Adrenal gland (tissue), 5 donors: ENCODE measurements at regions not wholly inside any gene's neighbourhood (a gene's known extent, or its start where the extent isn't known, plus 50 kb on each side); places are given as distances from the start of the nearest gene placed in this dataset.

ENCODE experiments used
- POLR2A ChIP-seq, 2 donors: fragments of 450-650 bp; IDR thresholded peaks; one replicate each; pipeline ENCODE4 v1.6.1; 2017; ENCODE audit warnings: antibody characterized with exemption in 2 of 2, mild to moderate bottlenecking in 2 of 2, moderate library complexity in 1 of 2
- TF ChIP-seq, protein P1 (sequence below), 6 experiments: fragments of 450-650 bp in 4 of 6; fragments of 200-600 bp in 2 of 6; sonication (generic) in 1 of 6; IDR thresholded peaks; 1 replicate in 5 of 6; 2 replicates in 1 of 6; pipeline versions ENCODE4 v1.5.1 to v1.8.0; 2016 to 2021; ENCODE audit warnings: antibody characterized with exemption in 6 of 6, mild to moderate bottlenecking in 2 of 6, moderate library complexity in 1 of 6
- donor health status: DM: no; HTN: no; CAD: no.

DNA sequence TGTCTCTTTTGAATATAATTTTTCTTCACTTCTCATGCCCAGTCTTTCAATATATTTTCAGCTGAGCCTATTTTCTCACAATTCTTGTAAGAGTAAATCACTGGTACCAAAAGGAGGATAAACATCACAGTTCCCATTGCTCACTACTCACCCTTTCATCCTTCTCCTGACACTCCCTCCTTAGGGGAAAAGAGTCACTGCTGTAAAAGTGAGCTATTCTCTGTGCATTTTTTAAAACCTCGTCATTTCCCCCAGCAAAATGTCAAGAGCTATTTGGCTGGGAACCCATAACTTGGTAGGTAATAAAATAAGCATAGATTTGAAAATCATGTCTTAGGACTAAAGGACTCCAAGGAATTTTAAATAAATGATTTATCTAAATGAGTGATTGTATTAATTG lies 340.1 kb upstream of the GYPC start:
- TF ChIP-seq, protein P1, sequence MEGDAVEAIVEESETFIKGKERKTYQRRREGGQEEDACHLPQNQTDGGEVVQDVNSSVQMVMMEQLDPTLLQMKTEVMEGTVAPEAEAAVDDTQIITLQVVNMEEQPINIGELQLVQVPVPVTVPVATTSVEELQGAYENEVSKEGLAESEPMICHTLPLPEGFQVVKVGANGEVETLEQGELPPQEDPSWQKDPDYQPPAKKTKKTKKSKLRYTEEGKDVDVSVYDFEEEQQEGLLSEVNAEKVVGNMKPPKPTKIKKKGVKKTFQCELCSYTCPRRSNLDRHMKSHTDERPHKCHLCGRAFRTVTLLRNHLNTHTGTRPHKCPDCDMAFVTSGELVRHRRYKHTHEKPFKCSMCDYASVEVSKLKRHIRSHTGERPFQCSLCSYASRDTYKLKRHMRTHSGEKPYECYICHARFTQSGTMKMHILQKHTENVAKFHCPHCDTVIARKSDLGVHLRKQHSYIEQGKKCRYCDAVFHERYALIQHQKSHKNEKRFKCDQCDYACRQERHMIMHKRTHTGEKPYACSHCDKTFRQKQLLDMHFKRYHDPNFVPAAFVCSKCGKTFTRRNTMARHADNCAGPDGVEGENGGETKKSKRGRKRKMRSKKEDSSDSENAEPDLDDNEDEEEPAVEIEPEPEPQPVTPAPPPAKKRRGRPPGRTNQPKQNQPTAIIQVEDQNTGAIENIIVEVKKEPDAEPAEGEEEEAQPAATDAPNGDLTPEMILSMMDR (IDR thresholded peaks at IDR 0.05) = no peak
- no peak for TF ChIP-seq POLR2A (IDR thresholded peaks at IDR 0.05)
